HEK293 (cell line): ENCODE measurements at regions not wholly inside any gene's neighbourhood (a gene's known extent, or its start where the extent isn't known, plus 50 kb on each side); places are given as distances from the start of the nearest gene placed in this dataset.

Experiments
- CTCF ChIA-PET: fragments of 350-600 bp; formaldehyde crosslinking; extraction: SDS; loops from one replicate; lab custom pipeline; 2021; ENCODE audit warnings: antibody characterized with exemption; lab: Yijun Ruan, JAX
- POLR2A ChIA-PET: fragments of 300-600 bp; formaldehyde crosslinking; extraction: SDS; loops from one replicate; lab custom pipeline; 2020; ENCODE audit warnings: antibody characterized with exemption, inconsistent platforms; lab: Yijun Ruan, JAX
- H3K27ac ChIP-seq: fragments of 200-500 bp; sonication (Bioruptor generic); 2 replicates; pipeline ENCODE4 v1.5.1; 2014; ENCODE audit warnings: low read depth, low read length, control low read depth, inconsistent platforms; ENCODE audit errors: extremely low read depth
- H3K36me3 ChIP-seq, 2 experiments: fragments of 200-500 bp in 1 of 2; sonication (Bioruptor generic) in 1 of 2; 1 replicate in 1 of 2; 2 replicates in 1 of 2; pipeline ENCODE4 v1.5.1; 2014 to 2017; ENCODE audit warnings: inconsistent platforms in 2 of 2, low read length in 2 of 2; ENCODE audit not compliant: control insufficient read depth in 2 of 2, insufficient read depth in 1 of 2
- H3K4me1 ChIP-seq: fragments of 200-500 bp; sonication (Bioruptor generic); 2 replicates; pipeline ENCODE4 v1.5.1; 2014; ENCODE audit warnings: mild to moderate bottlenecking, low read length, inconsistent platforms; ENCODE audit not compliant: control insufficient read depth, insufficient read depth
- H3K4me3 ChIP-seq: 2 replicates; pipeline ENCODE4 v1.5.1; 2011; ENCODE audit warnings: low read depth, mild to moderate bottlenecking, control low read depth, low read length, moderate library complexity
- H3K9me3 ChIP-seq: fragments of 200-500 bp; sonication (Bioruptor generic); 2 replicates; pipeline ENCODE4 v1.5.1; 2014; ENCODE audit warnings: low read depth, low read length, inconsistent platforms; ENCODE audit not compliant: control insufficient read depth, insufficient read depth
- KLF7 ChIP-seq: fragments of 450-650 bp; formaldehyde crosslinking; IDR thresholded peaks from 2 replicates; pipeline ENCODE4 v1.5.1; 2016; ENCODE audit warnings: missing biosample characterization, missing genetic modification characterization, borderline replicate concordance
- MYNN ChIP-seq: fragments of 450-650 bp; formaldehyde crosslinking; IDR thresholded peaks from 2 replicates; pipeline ENCODE4 v1.5.1; 2016; ENCODE audit warnings: missing biosample characterization, missing genetic modification characterization, borderline replicate concordance
- SP3 ChIP-seq: fragments of 450-650 bp; formaldehyde crosslinking; IDR thresholded peaks from 2 replicates; pipeline ENCODE4 v1.5.1; 2016; ENCODE audit warnings: missing biosample characterization, missing genetic modification characterization
- ZBTB7A ChIP-seq: fragments of 450-650 bp; formaldehyde crosslinking; IDR thresholded peaks from 2 replicates; pipeline ENCODE4 v1.5.1; 2016; ENCODE audit warnings: low read depth, missing biosample characterization, missing genetic modification characterization
- ZFP37 ChIP-seq: fragments of 450-650 bp; formaldehyde crosslinking; IDR thresholded peaks from 2 replicates; pipeline ENCODE4 v1.5.1; 2016; ENCODE audit warnings: missing biosample characterization, missing genetic modification characterization
- ZNF169 ChIP-seq: fragments of 450-650 bp; formaldehyde crosslinking; IDR thresholded peaks from 2 replicates; pipeline ENCODE4 v1.5.1; 2016; ENCODE audit warnings: missing biosample characterization, missing genetic modification characterization
- ZNF184 ChIP-seq: fragments of 450-650 bp; IDR thresholded peaks from 2 replicates; pipeline ENCODE4 v1.5.1; 2018; ENCODE audit warnings: missing biosample characterization, mild to moderate bottlenecking, missing genetic modification characterization
- ZNF221 ChIP-seq: fragments of 450-650 bp; formaldehyde crosslinking; IDR thresholded peaks from 2 replicates; pipeline ENCODE4 v1.5.1; 2017; ENCODE audit warnings: missing biosample characterization, missing genetic modification characterization, borderline replicate concordance
- ZNF311 ChIP-seq: fragments of 450-650 bp; formaldehyde crosslinking; IDR thresholded peaks from 2 replicates; pipeline ENCODE4 v1.5.1; 2017; ENCODE audit warnings: missing biosample characterization, missing genetic modification characterization, borderline replicate concordance
- ZNF416 ChIP-seq: fragments of 450-650 bp; formaldehyde crosslinking; IDR thresholded peaks from 2 replicates; pipeline ENCODE4 v1.5.1; 2016; ENCODE audit warnings: missing biosample characterization, missing genetic modification characterization
- ZNF501 ChIP-seq: fragments of 450-650 bp; formaldehyde crosslinking; IDR thresholded peaks from 2 replicates; pipeline ENCODE4 v1.5.1; 2016; ENCODE audit warnings: missing biosample characterization, missing genetic modification characterization
- ZNF529 ChIP-seq: fragments of 450-650 bp; formaldehyde crosslinking; IDR thresholded peaks from 2 replicates; pipeline ENCODE4 v1.5.1; 2017; ENCODE audit warnings: missing genetic modification characterization, missing biosample characterization; ENCODE audit not compliant: insufficient replicate concordance
- ZNF561 ChIP-seq: fragments of 450-650 bp; IDR thresholded peaks from 2 replicates; pipeline ENCODE4 v1.5.1; 2018; ENCODE audit warnings: missing biosample characterization, missing genetic modification characterization, borderline replicate concordance
- ZNF585B ChIP-seq: fragments of 450-650 bp; formaldehyde crosslinking; IDR thresholded peaks from 2 replicates; pipeline ENCODE4 v1.5.1; 2016; ENCODE audit warnings: missing biosample characterization, missing genetic modification characterization
- ZNF626 ChIP-seq: fragments of 450-650 bp; sonication (Bioruptor Pico); formaldehyde crosslinking; IDR thresholded peaks from 2 replicates; pipeline ENCODE4 v1.5.1; 2018; ENCODE audit warnings: missing biosample characterization, missing genetic modification characterization, inconsistent platforms
- ZNF830 ChIP-seq: fragments of 450-650 bp; IDR thresholded peaks from 2 replicates; pipeline ENCODE4 v1.5.0; 2018; ENCODE audit warnings: missing biosample characterization, missing genetic modification characterization, low read depth, mild to moderate bottlenecking, moderate library complexity
- ZSCAN23 ChIP-seq: fragments of 450-650 bp; formaldehyde crosslinking; IDR thresholded peaks from 2 replicates; pipeline ENCODE4 v1.5.1; 2016; ENCODE audit warnings: missing biosample characterization, missing genetic modification characterization
- TF ChIP-seq, protein P1 (sequence below): fragments of 450-650 bp; formaldehyde crosslinking; IDR thresholded peaks from 2 replicates; pipeline ENCODE4 v1.5.1; 2016; ENCODE audit warnings: missing biosample characterization, missing genetic modification characterization
- TF ChIP-seq, protein P2 (sequence below): fragments of 450-650 bp; formaldehyde crosslinking; IDR thresholded peaks from 2 replicates; pipeline ENCODE4 v1.5.1; 2017; ENCODE audit warnings: missing biosample characterization, missing genetic modification characterization

DNA sequence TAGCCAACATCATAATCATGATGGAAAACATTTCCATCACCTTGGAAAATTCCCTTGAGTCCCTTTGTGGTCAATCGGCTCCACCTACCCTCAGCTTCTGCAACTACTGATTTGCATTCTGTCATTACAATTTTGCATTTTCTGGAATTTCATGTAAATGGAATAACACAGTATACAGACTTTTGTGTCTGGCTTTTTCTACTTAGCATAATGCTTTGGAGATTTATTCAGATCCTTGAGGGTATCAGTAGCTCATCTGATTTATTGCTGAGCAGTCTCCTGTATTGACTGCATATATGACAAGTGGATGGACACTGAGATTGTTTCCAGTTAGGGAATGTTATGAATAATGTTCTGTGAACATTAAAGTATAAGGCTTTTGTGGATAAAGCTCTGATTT lies 358.3 kb downstream of the USP25 start:
- TF ChIP-seq, protein P1, sequence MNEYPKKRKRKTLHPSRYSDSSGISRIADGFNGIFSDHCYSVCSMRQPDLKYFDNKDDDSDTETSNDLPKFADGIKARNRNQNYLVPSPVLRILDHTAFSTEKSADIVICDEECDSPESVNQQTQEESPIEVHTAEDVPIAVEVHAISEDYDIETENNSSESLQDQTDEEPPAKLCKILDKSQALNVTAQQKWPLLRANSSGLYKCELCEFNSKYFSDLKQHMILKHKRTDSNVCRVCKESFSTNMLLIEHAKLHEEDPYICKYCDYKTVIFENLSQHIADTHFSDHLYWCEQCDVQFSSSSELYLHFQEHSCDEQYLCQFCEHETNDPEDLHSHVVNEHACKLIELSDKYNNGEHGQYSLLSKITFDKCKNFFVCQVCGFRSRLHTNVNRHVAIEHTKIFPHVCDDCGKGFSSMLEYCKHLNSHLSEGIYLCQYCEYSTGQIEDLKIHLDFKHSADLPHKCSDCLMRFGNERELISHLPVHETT (tag by site-specific recombination), result no peak
- ChIA-PET CTCF (interaction anchor here (0.6 to 1.6 kb wide), 3 partner anchors 10 to 242 kb away, joined by 3 to 10 read pairs (median 3); no protein-coding TSS in a partner anchor), POLR2A (interaction anchor here (1.2 kb wide), 1 partner anchor 191 kb away, joined by 3 read pairs; no protein-coding TSS in a partner anchor)
- Histone ChIP-seq H3K4me1 (no peaks in the 10 kb centered on the region), H3K9me3 (no peaks in the 10 kb centered on the region), H3K36me3 (no peaks in the 10 kb centered on the region), H3K27ac (no peak overlapping the region), H3K4me3 (no peak overlapping the region)

DNA sequence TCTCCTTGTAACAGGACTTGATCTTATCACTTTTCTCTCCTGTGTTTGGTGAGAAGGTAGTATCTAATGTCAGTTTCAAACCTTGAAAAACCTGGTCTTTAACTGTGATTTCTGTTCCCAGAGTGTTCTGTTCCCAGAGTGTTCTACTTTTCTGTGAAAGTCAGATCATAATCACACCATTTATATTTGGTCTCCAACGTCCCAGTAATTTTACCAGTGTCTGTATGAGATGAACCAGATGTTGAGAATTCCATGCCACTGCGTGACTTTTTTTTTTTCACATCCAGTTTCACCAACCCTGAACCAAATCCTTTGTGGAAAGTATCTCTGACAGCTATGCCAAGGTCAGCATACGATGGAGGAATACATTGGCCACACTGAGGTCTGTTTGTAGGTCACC lies 365.2 kb downstream of the USP25 start:
- POLR2A ChIA-PET, result no interaction called here
- H3K4me1 ChIP-seq, result no peaks in the 10 kb centered on the region
- TF ChIP-seq ZSCAN23 (tag by site-specific recombination) (no peak), ZNF221 (tag by site-specific recombination) (no peak), ZFP37 (tag by site-specific recombination) (no peak), ZNF501 (tag by site-specific recombination) (no peak), ZNF626 (no peak), ZNF585B (tag by site-specific recombination) (no peak), ZNF830 (tag by site-specific recombination) (no peak), MYNN (no peak), ZNF416 (tag by site-specific recombination) (no peak), ZNF169 (no peak), ZBTB7A (tag by site-specific recombination) (no peak), ZNF311 (tag by site-specific recombination) (no peak)
- TF ChIP-seq, all 188 proteins: peak for 0
- H3K9me3 ChIP-seq, result no peaks in the 10 kb centered on the region
- no peaks in the 10 kb centered on the region for H3K36me3 ChIP-seq
- CTCF ChIA-PET, result interaction anchor here (1.2 to 1.7 kb wide), 3 partner anchors 10 to 13 kb away, joined by 3 to 7 read pairs (median 5); no protein-coding TSS in a partner anchor
- no peak overlapping the region for H3K4me3 ChIP-seq
- H3K27ac ChIP-seq, result no peak overlapping the region

DNA sequence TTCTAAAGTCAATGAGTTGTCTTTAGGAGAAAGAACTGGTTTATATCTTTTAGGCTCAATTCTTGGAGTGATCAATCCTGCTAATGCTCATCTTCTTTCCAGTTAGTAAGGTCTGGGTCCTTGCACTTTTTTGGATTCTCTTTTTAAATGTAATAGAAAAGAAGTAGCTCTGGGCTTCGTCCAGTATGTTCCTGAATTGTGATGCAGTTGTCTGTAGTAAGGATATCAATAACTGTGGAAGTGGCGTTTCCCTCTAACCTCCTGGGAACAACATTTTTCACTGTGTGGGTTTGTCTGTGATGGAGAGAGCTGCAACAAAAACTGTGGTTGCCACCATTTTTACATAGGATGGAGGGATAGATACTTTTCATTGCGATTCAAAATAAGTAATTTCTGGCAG lies 367.2 kb downstream of the USP25 start:
- Histone ChIP-seq H3K36me3 (no peaks in the 10 kb centered on the region), H3K4me1 (no peaks in the 10 kb centered on the region)
- CTCF ChIA-PET, result interaction anchor here (0.7 to 2.2 kb wide), 3 partner anchors 15 to 96 kb away, joined by 3 to 11 read pairs (median 5); no protein-coding TSS in a partner anchor
- TF ChIP-seq ZNF184, result no peak
- TF ChIP-seq ZSCAN23 (tag by site-specific recombination), result no peak
- TF ChIP-seq KLF7 (tag by site-specific recombination), result no peak
- no peak for TF ChIP-seq SP3
- no peak for TF ChIP-seq ZNF561 (tag by site-specific recombination)
- TF ChIP-seq ZNF529, result no peak
- TF ChIP-seq, protein P2, sequence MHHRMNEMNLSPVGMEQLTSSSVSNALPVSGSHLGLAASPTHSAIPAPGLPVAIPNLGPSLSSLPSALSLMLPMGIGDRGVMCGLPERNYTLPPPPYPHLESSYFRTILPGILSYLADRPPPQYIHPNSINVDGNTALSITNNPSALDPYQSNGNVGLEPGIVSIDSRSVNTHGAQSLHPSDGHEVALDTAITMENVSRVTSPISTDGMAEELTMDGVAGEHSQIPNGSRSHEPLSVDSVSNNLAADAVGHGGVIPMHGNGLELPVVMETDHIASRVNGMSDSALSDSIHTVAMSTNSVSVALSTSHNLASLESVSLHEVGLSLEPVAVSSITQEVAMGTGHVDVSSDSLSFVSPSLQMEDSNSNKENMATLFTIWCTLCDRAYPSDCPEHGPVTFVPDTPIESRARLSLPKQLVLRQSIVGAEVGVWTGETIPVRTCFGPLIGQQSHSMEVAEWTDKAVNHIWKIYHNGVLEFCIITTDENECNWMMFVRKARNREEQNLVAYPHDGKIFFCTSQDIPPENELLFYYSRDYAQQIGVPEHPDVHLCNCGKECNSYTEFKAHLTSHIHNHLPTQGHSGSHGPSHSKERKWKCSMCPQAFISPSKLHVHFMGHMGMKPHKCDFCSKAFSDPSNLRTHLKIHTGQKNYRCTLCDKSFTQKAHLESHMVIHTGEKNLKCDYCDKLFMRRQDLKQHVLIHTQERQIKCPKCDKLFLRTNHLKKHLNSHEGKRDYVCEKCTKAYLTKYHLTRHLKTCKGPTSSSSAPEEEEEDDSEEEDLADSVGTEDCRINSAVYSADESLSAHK (tag by site-specific recombination), result no peak
- TF ChIP-seq, all 188 proteins: peak for 0
- POLR2A ChIA-PET, result no interaction called here
- Histone ChIP-seq H3K27ac (no peak overlapping the region), H3K4me3 (no peak overlapping the region), H3K9me3 (no peaks in the 10 kb centered on the region)
